GM10248 (cell line): ENCODE measurements at regions not wholly inside any gene's neighbourhood (a gene's known extent, or its start where the extent isn't known, plus 50 kb on each side); places are given as distances from the start of the nearest gene placed in this dataset.
A peak's percentile ranks its signal among the peaks of the same experiment; 100 is the strongest.

ENCODE experiments used
- CTCF ChIA-PET: fragments of 300-600 bp; sonication (Branson Sonifier 250); formaldehyde crosslinking; extraction: SDS; loops from one replicate; lab custom pipeline; 2021; ENCODE audit warnings: antibody characterized with exemption; lab: Yijun Ruan, JAX
- POLR2A ChIA-PET: fragments of 350-650 bp; sonication (Branson Sonifier 250); formaldehyde crosslinking; extraction: SDS; loops from one replicate; lab custom pipeline; 2020; ENCODE audit warnings: antibody characterized with exemption; lab: Yijun Ruan, JAX
- DNase-seq: peaks from one replicate; pipeline ENCODE4 v3.0.0; 2012; ENCODE audit errors: extremely low spot score
- TF ChIP-seq, protein P1 (sequence below): IDR thresholded peaks from 2 replicates; pipeline ENCODE4 v1.5.1; 2012; ENCODE audit warnings: mild to moderate bottlenecking, low read depth; ENCODE audit errors: extremely low read depth, missing control alignments, control extremely low read depth

DNA sequence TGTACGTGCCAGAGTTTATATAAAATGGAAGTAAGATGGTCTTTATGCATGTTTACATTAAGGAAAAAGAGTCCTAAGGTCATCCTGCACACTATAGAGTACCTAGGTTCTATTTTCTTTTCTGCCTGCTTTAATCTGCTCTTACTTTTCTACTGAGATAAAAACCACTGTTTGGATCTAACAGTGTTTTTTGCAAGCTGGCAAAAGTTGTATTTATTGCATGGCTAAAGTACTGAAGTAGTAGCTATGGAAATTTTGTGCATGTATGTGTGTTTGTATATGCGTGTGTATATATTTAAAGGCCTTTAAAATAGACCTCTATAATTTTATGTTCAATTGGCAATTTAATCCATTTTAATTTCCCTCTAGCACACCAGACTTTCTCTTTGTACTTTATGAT, 98.3 kb upstream of the CPSF6 start:
- TF ChIP-seq, protein P1, sequence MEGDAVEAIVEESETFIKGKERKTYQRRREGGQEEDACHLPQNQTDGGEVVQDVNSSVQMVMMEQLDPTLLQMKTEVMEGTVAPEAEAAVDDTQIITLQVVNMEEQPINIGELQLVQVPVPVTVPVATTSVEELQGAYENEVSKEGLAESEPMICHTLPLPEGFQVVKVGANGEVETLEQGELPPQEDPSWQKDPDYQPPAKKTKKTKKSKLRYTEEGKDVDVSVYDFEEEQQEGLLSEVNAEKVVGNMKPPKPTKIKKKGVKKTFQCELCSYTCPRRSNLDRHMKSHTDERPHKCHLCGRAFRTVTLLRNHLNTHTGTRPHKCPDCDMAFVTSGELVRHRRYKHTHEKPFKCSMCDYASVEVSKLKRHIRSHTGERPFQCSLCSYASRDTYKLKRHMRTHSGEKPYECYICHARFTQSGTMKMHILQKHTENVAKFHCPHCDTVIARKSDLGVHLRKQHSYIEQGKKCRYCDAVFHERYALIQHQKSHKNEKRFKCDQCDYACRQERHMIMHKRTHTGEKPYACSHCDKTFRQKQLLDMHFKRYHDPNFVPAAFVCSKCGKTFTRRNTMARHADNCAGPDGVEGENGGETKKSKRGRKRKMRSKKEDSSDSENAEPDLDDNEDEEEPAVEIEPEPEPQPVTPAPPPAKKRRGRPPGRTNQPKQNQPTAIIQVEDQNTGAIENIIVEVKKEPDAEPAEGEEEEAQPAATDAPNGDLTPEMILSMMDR, result no peak
- no peak for DNase-seq
- ChIA-PET CTCF (interaction anchor here (1.0 to 2.4 kb wide), 4 partner anchors 9 to 15 kb away, joined by 3 to 7 read pairs (median 5); no protein-coding TSS in a partner anchor), POLR2A (no interaction called here)

DNA sequence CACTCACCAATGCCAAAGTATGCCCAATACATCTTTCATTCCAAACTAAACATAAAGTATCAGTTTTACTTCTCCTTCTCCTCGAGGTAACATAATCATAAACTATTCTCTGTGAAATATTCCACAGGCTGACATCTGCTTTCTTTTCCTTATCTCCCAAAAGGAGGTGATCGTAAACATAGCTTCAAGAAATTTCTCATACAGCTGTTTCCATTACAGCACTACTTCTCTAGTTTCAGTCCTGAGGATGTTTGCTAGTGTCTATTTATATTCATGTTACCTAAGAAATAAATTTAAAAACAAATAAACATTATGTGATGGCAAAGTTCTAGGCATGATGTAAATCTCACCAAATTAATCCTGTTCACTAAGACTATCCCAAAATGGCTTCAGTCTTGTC, 90.1 kb upstream of the CPSF6 start:
- TF ChIP-seq, protein P1, result no peak
- POLR2A ChIA-PET, result no interaction called here
- CTCF ChIA-PET, result interaction anchor here (1.1 kb wide), 1 partner anchor 8 kb away, joined by 3 read pairs; no protein-coding TSS in a partner anchor
- no peak for DNase-seq

DNA sequence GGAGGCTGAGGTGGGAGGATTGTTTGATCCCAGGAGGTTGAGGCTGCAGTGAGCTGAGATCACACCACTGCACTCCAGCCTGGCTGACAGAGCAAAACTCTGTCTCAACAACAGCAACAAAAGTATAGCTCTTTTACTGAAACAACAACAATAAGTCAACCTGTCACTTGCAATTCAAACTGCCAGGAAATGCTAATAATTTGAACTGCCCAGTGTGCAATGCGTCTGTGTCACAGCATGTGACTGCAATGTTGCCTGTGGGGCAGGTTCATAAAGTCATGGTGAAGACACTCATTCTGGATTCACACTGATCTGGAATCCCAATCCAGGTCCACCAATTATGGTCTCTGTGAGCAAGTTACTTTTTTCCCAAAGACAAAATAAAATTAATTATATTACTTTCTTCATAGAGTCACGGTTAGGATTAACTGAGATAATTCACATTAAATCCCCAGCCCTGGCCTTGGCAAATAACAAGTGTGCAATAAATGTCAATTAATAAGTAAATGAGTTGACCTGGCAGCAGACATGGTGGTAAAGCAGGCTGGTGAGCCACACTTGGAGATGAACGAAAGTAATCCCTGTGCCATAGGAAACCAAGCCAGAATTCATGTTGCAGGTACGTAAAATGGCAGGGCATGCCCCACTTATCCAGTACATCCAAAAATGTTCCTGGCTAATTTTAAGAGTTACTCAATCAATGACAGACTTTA, 89.1 kb upstream of the CPSF6 start:
- TF ChIP-seq, protein P1, result no peak
- CTCF ChIA-PET, result interaction anchor here (1.1 kb wide), 1 partner anchor 9 kb away, joined by 3 read pairs; no protein-coding TSS in a partner anchor
- POLR2A ChIA-PET, result no interaction called here

DNA sequence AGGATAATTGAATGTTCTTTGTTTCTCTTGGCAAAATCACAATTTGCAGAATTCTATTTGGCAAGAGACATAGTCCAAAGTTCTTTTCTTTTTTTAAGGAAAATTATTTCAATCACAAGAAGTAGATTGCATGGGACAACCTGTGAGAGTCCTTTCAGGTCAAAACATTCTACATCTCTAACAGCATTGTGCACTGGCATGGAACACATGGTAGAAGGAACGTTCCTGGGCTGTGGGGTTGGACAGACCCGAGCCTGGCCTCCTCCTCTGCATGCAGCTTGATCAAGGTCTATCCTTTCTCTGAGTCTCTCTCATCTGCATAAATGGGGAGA, 88.6 kb upstream of the CPSF6 start:
- POLR2A ChIA-PET, result no interaction called here
- DNase-seq, result no peak
- TF ChIP-seq, protein P1, result no peak
- CTCF ChIA-PET, result no interaction called here

More for the DNA sequence above, 89.1 kb upstream of the CPSF6 start:
- DNase-seq, result no peak

DNA sequence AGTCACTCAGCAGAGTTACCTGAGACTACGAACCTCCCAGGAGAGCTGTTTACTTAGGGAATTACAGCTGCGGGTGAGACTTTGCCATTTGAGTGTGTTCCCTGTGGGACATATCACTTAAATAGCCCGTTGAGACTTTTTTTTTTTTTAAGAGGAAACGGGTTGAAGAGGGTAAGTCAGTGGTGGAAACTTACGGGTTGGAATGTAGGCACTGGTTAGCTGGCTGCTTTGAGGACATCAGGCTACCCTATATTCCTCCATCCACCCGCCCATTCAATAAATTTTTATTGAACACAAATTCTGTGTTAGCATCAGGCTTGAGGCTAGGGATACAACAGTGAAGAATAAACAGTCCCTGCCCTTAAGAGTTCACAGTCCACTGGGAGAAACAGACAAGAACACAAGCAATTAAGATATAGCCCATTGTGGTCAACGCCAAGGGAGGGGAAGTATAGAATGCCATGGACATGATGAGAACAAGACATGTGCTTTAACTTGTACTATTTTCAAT, 88.1 kb upstream of the CPSF6 start:
- POLR2A ChIA-PET, result no interaction called here
- DNase-seq, result no peak
- TF ChIP-seq, protein P1, result no peak
- CTCF ChIA-PET, result interaction anchor here (0.7 kb wide), 1 partner anchor 103 kb away, joined by 3 read pairs; no protein-coding TSS in a partner anchor

DNA sequence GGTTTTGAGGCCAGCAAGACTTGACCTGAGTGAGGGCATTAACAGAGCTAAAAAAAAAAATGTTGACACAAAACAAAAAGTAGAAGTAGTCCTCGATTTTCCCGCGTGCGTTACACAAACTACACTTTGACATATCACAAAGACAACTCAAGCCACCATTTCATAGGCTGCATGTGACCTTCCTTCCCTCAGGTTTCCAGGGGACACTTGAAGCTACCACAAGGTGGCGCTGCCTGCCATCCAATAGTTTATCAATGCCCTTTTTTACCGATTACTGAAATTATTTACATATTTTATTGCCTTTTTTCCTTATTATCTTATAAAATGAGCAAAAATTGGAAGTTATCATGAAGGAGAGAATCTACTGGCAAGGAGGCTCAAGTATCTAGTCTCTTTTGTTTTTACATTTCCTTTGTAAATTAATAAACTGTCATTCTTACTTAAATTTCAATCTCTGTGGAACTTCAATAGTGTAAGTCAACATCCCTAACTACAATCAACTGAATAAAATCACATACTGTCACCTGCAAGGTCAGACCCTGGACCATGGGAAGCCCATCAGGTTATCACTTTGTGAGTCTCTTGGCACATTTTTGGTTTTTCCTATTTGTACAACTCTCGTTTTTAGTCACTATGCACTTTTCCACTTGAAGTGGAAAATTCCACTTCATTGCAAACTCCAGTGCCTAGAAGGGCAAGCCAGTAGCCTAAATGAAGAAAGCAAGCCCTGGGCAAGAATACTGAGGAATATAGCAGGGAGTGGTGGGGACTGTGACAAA, 84.6 kb upstream of the CPSF6 start:
- DNase-seq, result peak; percentile 66
- TF ChIP-seq, protein P1, result peak; percentile 94
- ChIA-PET CTCF (interaction anchor here (0.8 to 7.5 kb wide), 20 partner anchors 8 to 485 kb away, joined by 3 to 99 read pairs (median 6); no protein-coding TSS in a partner anchor), POLR2A (no interaction called here)
